SH-SY5Y (cell line): ENCODE measurements at regions not wholly inside any gene's neighbourhood (a gene's known extent, or its start where the extent isn't known, plus 50 kb on each side); places are given as distances from the start of the nearest gene placed in this dataset.

Experiments
- GATA2 ChIP-seq: IDR thresholded peaks from 2 replicates; pipeline ENCODE4 v1.6.1; 2011; ENCODE audit warnings: mild to moderate bottlenecking, low read depth, low read length
- GATA3 ChIP-seq: IDR thresholded peaks from 2 replicates; pipeline ENCODE4 v1.6.1; 2011; ENCODE audit warnings: low read depth, mild to moderate bottlenecking, low read length, moderate library complexity

- TF ChIP-seq GATA2, result no peak
- no peak for TF ChIP-seq GATA3
Measured at GRCh38 chr6:81925201-81925600, 172.7 kb upstream of the TENT5A start.
